Transverse colon (tissue), 4 donors: ENCODE measurements at regions not wholly inside any gene's neighbourhood (a gene's known extent, or its start where the extent isn't known, plus 50 kb on each side); places are given as distances from the start of the nearest gene placed in this dataset.
"Not testable (repeated sequence)": the region's sequence is repeated elsewhere in the genome, so short reads cannot be mapped to it uniquely, and the experiment has no call there.

ENCODE experiments used
- DNase-seq: peaks from one replicate; pipeline ENCODE4 v3.0.0-alpha.2; 2019
- H3K27ac ChIP-seq, 4 donors: fragments of 200-600 bp; sonication (generic); 2 replicates each; pipeline ENCODE4 v1.5.1; 2016 to 2018; ENCODE audit warnings: inconsistent platforms in 4 of 4
- H3K27me3 ChIP-seq: fragments of 200-600 bp; sonication (generic); 2 replicates; pipeline ENCODE4 v1.5.1; 2017; ENCODE audit warnings: inconsistent platforms
- H3K36me3 ChIP-seq, 4 donors: fragments of 200-600 bp; sonication (generic); 2 replicates each; pipeline ENCODE4 v1.5.1; 2017 to 2019; ENCODE audit warnings: inconsistent platforms in 4 of 4
- H3K4me1 ChIP-seq, 4 donors: fragments of 200-600 bp; sonication (generic); 2 replicates each; pipeline ENCODE4 v1.5.1; 2017 to 2020; ENCODE audit warnings: inconsistent platforms in 4 of 4
- H3K4me3 ChIP-seq, 4 donors: fragments of 200-600 bp; sonication (generic); 1 replicate in 1 of 4; 2 replicates in 3 of 4; pipeline versions ENCODE4 v1.5.1 to v1.6.1; 2017 to 2019; ENCODE audit warnings: inconsistent platforms in 4 of 4
- H3K9me3 ChIP-seq, 2 donors: fragments of 200-600 bp; sonication (generic); 2 replicates each; pipeline ENCODE4 v1.5.1; 2017 to 2019; ENCODE audit warnings: inconsistent platforms in 2 of 2
- EP300 ChIP-seq: sonication (generic); formaldehyde crosslinking; IDR thresholded peaks from one replicate; pipeline ENCODE4 v1.6.1; 2017; ENCODE audit warnings: antibody characterized with exemption, low read depth
- POLR2A ChIP-seq: fragments of 450-650 bp; IDR thresholded peaks from one replicate; pipeline ENCODE4 v1.6.1; 2016; ENCODE audit warnings: antibody characterized with exemption, mild to moderate bottlenecking, moderate library complexity
- POLR2AphosphoS5 ChIP-seq, 3 donors: sonication (generic); formaldehyde crosslinking; IDR thresholded peaks; one replicate each; pipeline ENCODE4 v1.6.1; 2016; ENCODE audit warnings: antibody characterized with exemption in 3 of 3
- WGBS, 2 donors: methylation state at CpG; one replicate each; pipeline ENCODE4 v1.1.5; 2018; ENCODE audit warnings: low coverage in 1 of 2; 5-methylcytosine and 5-hydroxymethylcytosine counted together
- in situ Hi-C, 4 donors: fragments of 200-750 bp; cut with MboI; loops; one replicate each; pipeline versions ENCODE4 v1.15.0 to v1.15.1; 2017; ENCODE audit warnings: low sequenced_read_pairs in 3 of 4, low pct_ligation_motif_present in 1 of 4, low pct_unique_long_range_greater_than_20kb in 1 of 4
- intact Hi-C: fragments of 100-400 bp; cut with DNase I; formaldehyde crosslinking; loops from one replicate; pipeline ENCODE4 v1.15.1; 2023; ENCODE audit warnings: low total_unique reads
- TF ChIP-seq, protein P1 (sequence below), 5 experiments: fragments of 200-600 bp in 3 of 5; fragments of 450-650 bp in 2 of 5; sonication (generic) in 3 of 5; IDR thresholded peaks; 1 replicate in 2 of 5; 2 replicates in 3 of 5; pipeline ENCODE4 v1.5.1; 2016 to 2017; ENCODE audit warnings: antibody characterized with exemption in 5 of 5, inconsistent platforms in 3 of 5, mild to moderate bottlenecking in 2 of 5, moderate library complexity in 1 of 5

DNA sequence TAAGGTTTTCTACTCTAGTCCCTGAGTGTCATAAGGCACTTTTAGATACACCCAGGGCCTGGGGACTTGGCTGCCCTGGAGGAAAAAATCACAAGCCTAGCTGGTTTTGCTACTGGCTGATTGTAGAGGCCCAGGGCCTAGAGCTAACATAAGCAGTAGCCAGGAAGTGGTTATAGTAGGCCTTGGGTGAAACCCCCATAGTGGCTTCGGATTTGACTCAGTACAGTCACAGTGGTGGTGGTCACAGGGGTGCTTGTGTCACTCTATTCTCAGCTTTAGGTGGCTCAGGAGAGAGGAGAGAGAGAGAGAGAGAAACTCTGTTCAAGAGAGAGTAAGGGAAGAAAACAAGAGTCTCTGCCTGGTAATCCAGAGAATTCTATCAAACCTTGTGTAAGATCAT is 194.5 kb upstream of the EDA2R start:
- H3K9me3 ChIP-seq: no peaks in the 10 kb centered on the region
- DNase-seq: no peak
- no peaks in the 10 kb centered on the region for H3K4me1 ChIP-seq
- H3K36me3 ChIP-seq: no peaks in the 10 kb centered on the region
- TF ChIP-seq POLR2AphosphoS5 (IDR thresholded peaks at IDR 0.05): no peak
- TF ChIP-seq POLR2A: no peak
- TF ChIP-seq, protein P1, sequence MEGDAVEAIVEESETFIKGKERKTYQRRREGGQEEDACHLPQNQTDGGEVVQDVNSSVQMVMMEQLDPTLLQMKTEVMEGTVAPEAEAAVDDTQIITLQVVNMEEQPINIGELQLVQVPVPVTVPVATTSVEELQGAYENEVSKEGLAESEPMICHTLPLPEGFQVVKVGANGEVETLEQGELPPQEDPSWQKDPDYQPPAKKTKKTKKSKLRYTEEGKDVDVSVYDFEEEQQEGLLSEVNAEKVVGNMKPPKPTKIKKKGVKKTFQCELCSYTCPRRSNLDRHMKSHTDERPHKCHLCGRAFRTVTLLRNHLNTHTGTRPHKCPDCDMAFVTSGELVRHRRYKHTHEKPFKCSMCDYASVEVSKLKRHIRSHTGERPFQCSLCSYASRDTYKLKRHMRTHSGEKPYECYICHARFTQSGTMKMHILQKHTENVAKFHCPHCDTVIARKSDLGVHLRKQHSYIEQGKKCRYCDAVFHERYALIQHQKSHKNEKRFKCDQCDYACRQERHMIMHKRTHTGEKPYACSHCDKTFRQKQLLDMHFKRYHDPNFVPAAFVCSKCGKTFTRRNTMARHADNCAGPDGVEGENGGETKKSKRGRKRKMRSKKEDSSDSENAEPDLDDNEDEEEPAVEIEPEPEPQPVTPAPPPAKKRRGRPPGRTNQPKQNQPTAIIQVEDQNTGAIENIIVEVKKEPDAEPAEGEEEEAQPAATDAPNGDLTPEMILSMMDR (IDR thresholded peaks at IDR 0.05): no peak
- TF ChIP-seq EP300: no peak
- intact Hi-C loops (no loop called here), in situ Hi-C loops (no loop called here)
- WGBS, 2 donors: 60% methylated on average over 1 of the region's 1 CpG; no CpG with 5 or more reads in 1 of the 2 donors
- H3K27ac ChIP-seq: no peak overlapping the region
- no peaks in the 10 kb centered on the region for H3K27me3 ChIP-seq
- no peak overlapping the region for H3K4me3 ChIP-seq

DNA sequence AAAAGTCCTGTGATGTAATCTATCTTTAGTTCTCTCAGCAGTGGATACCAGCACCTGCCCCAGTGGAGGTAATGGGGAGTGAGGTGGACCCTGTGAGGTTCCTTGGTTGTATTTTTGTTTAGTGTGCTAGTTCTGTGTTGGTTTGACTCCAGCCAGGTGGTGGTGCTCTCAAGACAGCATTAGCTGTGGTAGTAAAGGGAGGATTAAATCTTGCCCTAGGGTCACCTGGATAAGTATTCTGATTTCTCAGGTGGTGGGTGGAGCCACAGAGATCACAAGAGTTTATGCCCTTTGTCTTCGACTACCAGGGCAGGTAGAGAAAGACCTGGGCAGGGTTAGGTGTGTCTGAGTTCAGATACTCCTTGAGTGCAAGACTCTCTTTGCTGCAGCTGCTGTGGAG is 176.3 kb upstream of the EDA2R start:
- intact Hi-C loops: no loop called here
- H3K36me3 ChIP-seq: no peaks in the 10 kb centered on the region
- WGBS, 2 donors: 52% methylated on average over 1 of the region's 1 CpG; no CpG with 5 or more reads in 1 of the 2 donors
- H3K9me3 ChIP-seq: no peaks in the 10 kb centered on the region
- TF ChIP-seq POLR2A (no peak), POLR2AphosphoS5 (IDR thresholded peaks at IDR 0.05) (no peak), EP300 (no peak)
- TF ChIP-seq, protein P1 (IDR thresholded peaks at IDR 0.05): no peak
- in situ Hi-C loops: no loop called here
- no peaks in the 10 kb centered on the region for H3K4me1 ChIP-seq
- H3K27ac ChIP-seq: no peak overlapping the region
- H3K27me3 ChIP-seq: no peaks in the 10 kb centered on the region
- DNase-seq: no peak
- no peak overlapping the region for H3K4me3 ChIP-seq

DNA sequence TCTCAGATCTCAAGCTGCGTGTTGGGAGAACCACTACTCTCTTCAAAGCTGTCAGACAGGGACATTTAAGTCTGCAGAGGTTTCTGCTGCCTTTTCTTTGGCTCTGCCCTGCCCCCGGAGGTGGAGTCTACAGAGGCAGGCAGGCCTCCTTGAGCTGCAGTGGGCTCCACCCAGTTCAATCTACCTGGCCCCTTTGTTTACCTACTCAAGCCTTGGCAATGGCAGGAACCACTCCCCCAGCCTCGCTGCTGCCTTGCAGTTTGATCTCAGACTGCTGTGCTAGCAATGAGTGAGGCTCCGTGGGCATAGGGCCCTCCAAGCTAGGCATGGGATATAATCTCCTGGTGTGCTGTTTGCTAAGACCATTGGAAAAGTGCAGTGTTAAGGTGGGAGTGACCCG is 155.6 kb upstream of the EDA2R start:
- intact Hi-C loops, DNase-seq, H3K27me3 ChIP-seq, H3K4me1 ChIP-seq, H3K4me3 ChIP-seq, in situ Hi-C loops, H3K36me3 ChIP-seq, H3K9me3 ChIP-seq, H3K27ac ChIP-seq: not testable (repeated sequence)
- 65% methylated on average over 5 of the region's 5 CpGs; no CpG with 5 or more reads in 1 of the 2 donors for WGBS, 2 donors

DNA sequence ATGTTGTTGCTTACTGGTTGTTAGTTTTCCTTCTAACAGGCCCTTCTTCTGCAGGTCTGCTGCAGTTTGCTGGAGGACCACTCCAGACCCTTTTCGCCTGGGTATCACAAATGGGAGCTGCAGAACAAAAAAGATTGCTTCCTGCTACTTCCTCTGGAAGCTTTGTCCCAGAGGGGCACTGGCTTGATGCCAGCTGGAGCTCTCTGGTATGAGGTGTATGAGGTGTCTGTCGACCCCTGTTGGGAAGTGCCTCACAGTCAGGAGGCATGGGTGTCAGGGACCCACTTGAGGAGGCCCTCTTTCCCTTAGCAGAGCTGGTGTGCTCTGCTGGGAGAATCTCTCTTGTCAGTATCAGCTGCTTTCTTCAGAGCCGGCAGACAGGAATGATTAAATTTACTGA is 127.4 kb upstream of the EDA2R start:
- Histone ChIP-seq H3K36me3 (no peaks in the 10 kb centered on the region), H3K27me3 (no peaks in the 10 kb centered on the region), H3K9me3 (no peaks in the 10 kb centered on the region), H3K27ac (no peak overlapping the region), H3K4me3 (no peak overlapping the region), H3K4me1 (no peaks in the 10 kb centered on the region)
- no peak for DNase-seq
- in situ Hi-C loops (no loop called here), intact Hi-C loops (no loop called here)
- WGBS, 2 donors: 73 to 80% methylated on average over 1 to 3 of the region's 3 CpGs
- TF ChIP-seq, protein P1 (IDR thresholded peaks at IDR 0.05): no peak
- TF ChIP-seq POLR2AphosphoS5 (IDR thresholded peaks at IDR 0.05) (no peak), POLR2A (no peak), EP300 (no peak)

DNA sequence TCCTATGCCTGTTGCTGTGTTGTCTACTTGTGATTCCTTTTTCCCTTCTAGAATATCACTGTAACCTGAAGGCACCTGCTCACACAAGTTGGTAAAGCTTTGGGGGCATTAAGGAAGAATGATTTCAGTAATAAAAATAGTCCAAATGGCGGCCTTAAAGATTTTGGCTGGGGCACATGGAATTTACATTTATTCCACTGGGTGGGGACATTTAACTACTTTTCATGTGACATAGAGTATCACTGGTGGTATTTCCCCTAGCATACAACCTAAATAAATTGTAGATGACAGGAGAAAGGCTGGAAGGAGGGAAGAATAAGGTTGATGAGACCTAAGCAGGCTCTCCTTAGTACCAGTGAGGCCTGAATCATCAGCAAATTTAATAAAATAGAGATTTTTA is 121.8 kb upstream of the EDA2R start:
- intact Hi-C loops (no loop called here), in situ Hi-C loops (no loop called here)

More for the DNA sequence above, 121.8 kb upstream of the EDA2R start:
- H3K36me3 ChIP-seq: no peaks in the 10 kb centered on the region
- DNase-seq: no peak
- no peak overlapping the region for H3K27ac ChIP-seq
- H3K4me1 ChIP-seq: no peaks in the 10 kb centered on the region
- no peak for TF ChIP-seq EP300
- no peak for TF ChIP-seq POLR2AphosphoS5 (IDR thresholded peaks at IDR 0.05)
- TF ChIP-seq, protein P1 (IDR thresholded peaks at IDR 0.05): peak in 2 of 5 experiments; percentile 7 to 16
- no peaks in the 10 kb centered on the region for H3K27me3 ChIP-seq
- H3K9me3 ChIP-seq: no peaks in the 10 kb centered on the region
- H3K4me3 ChIP-seq: no peak overlapping the region
- 54% methylated on average over 1 of the region's 1 CpG; no CpG with 5 or more reads in 1 of the 2 donors for WGBS, 2 donors
